Hepatocyte (in vitro differentiated cells): ENCODE measurements at regions not wholly inside any gene's neighbourhood (a gene's known extent, or its start where the extent isn't known, plus 50 kb on each side); places are given as distances from the start of the nearest gene placed in this dataset.
A peak's percentile ranks its signal among the peaks of the same experiment; 100 is the strongest.

Source experiments
- DNase-seq: peaks from one replicate; pipeline ENCODE4 v3.0.0-alpha.2; 2016; ENCODE audit warnings: low spot score
- H2AFZ ChIP-seq: fragments of 200-600 bp; sonication (generic); 2 replicates; pipeline ENCODE4 v1.6.0; 2016; ENCODE audit warnings: antibody characterized with exemption, mild to moderate bottlenecking
- H3K27ac ChIP-seq: fragments of 200-600 bp; sonication (generic); 2 replicates; pipeline ENCODE4 v1.5.1; 2016; ENCODE audit warnings: mild to moderate bottlenecking
- H3K27me3 ChIP-seq: fragments of 200-600 bp; sonication (generic); 2 replicates; pipeline ENCODE4 v1.6.1; 2016
- H3K36me3 ChIP-seq: fragments of 200-600 bp; sonication (generic); replicated peaks from 2 replicates; pipeline ENCODE4 v1.5.1; 2016; ENCODE audit warnings: low read depth; ENCODE audit not compliant: insufficient read depth
- H3K4me1 ChIP-seq: fragments of 200-600 bp; sonication (generic); 2 replicates; pipeline ENCODE4 v1.5.1; 2016; ENCODE audit warnings: mild to moderate bottlenecking, moderate library complexity; ENCODE audit not compliant: insufficient read depth
- H3K4me2 ChIP-seq: fragments of 200-600 bp; sonication (generic); 2 replicates; pipeline ENCODE4 v1.6.0; 2016
- H3K4me3 ChIP-seq: fragments of 200-600 bp; sonication (generic); 2 replicates; pipeline ENCODE4 v1.5.1; 2016; ENCODE audit warnings: mild to moderate bottlenecking
- H3K79me2 ChIP-seq: fragments of 200-600 bp; sonication (generic); 2 replicates; pipeline ENCODE4 v1.6.0; 2017; ENCODE audit warnings: mild to moderate bottlenecking
- H3K9me2 ChIP-seq: fragments of 200-600 bp; sonication (generic); replicated peaks from 2 replicates; pipeline ENCODE4 v1.6.0; 2017; ENCODE audit warnings: mild to moderate bottlenecking; ENCODE audit not compliant: insufficient read depth
- H3K9me3 ChIP-seq: fragments of 200-600 bp; sonication (generic); 2 replicates; pipeline ENCODE4 v1.5.1; 2016; ENCODE audit warnings: low read depth, mild to moderate bottlenecking
- H4K20me1 ChIP-seq: fragments of 200-600 bp; sonication (generic); 2 replicates; pipeline ENCODE4 v1.6.0; 2016; ENCODE audit warnings: mild to moderate bottlenecking; ENCODE audit not compliant: insufficient read depth, poor library complexity, severe bottlenecking
- CTCF ChIP-seq: fragments of 200-600 bp; sonication (generic); IDR thresholded peaks from 2 replicates; pipeline ENCODE4 v1.5.1; 2016; ENCODE audit warnings: antibody characterized with exemption, mild to moderate bottlenecking; ENCODE audit not compliant: poor library complexity
- EZH2 ChIP-seq: fragments of 200-600 bp; sonication (generic); IDR thresholded peaks from 2 replicates; pipeline ENCODE4 v1.6.1; 2016; ENCODE audit warnings: antibody characterized with exemption, mild to moderate bottlenecking, borderline replicate concordance
- EZH2phosphoT487 ChIP-seq: fragments of 200-600 bp; sonication (generic); IDR thresholded peaks from one replicate; pipeline ENCODE4 v1.6.1; 2018; ENCODE audit warnings: antibody characterized with exemption, mild to moderate bottlenecking, low read depth, moderate library complexity; ENCODE audit not compliant: unreplicated experiment, severe bottlenecking
- WGBS: methylation state at CpG from one replicate; pipeline ENCODE4 v1.1.6; 2016; ENCODE audit warnings: low lambda C conversion rate; ENCODE audit errors: missing lambda C conversion rate; 5-methylcytosine and 5-hydroxymethylcytosine counted together

- Histone ChIP-seq H3K4me1 (no peaks in the 10 kb centered on the region), H3K27me3 (no peaks in the 10 kb centered on the region), H3K79me2 (no peaks in the 10 kb centered on the region), H3K9me3 (no peaks in the 10 kb centered on the region), H3K27ac (no peak overlapping the region), H3K36me3 (no peaks in the 10 kb centered on the region), H3K4me3 (no peak overlapping the region), H3K4me2 (no peak overlapping the region), H4K20me1 (no peaks in the 10 kb centered on the region), H3K9me2 (no peaks in the 10 kb centered on the region), H2AFZ (no peak overlapping the region)
- DNase-seq: peak; percentile 50
- TF ChIP-seq EZH2: no peak
- TF ChIP-seq CTCF: no peak
- TF ChIP-seq EZH2phosphoT487: no peak
- WGBS: 70% methylated on average over 4 of the region's 4 CpGs
Measured at GRCh38 chr12:76183459-76184186, 99.1 kb upstream of the NAP1L1 start.

GRCh38 chr12:76180401-76181277 lies 96.2 kb upstream of the NAP1L1 start:
- Histone ChIP-seq H3K79me2 (no peaks in the 10 kb centered on the region), H3K4me1 (no peaks in the 10 kb centered on the region), H3K4me3 (no peak overlapping the region), H3K9me3 (no peaks in the 10 kb centered on the region), H3K9me2 (no peaks in the 10 kb centered on the region), H3K27ac (no peak overlapping the region), H3K4me2 (no peak overlapping the region), H3K36me3 (no peaks in the 10 kb centered on the region), H2AFZ (no peak overlapping the region), H4K20me1 (no peaks in the 10 kb centered on the region), H3K27me3 (no peaks in the 10 kb centered on the region)
- TF ChIP-seq CTCF (no peak), EZH2 (no peak), EZH2phosphoT487 (no peak)
- no peak for DNase-seq
- WGBS: 91% methylated on average over 4 of the region's 4 CpGs

GRCh38 chr12:76178452-76178851 lies 94.0 kb upstream of the NAP1L1 start:
- no peak overlapping the region for H3K4me3 ChIP-seq
- H3K4me2 ChIP-seq: no peak overlapping the region
- H2AFZ ChIP-seq: no peak overlapping the region
- DNase-seq: no peak
- WGBS: 88% methylated on average over 3 of the region's 3 CpGs
- no peaks in the 10 kb centered on the region for H3K9me2 ChIP-seq
- no peaks in the 10 kb centered on the region for H3K27me3 ChIP-seq
- no peaks in the 10 kb centered on the region for H3K4me1 ChIP-seq
- no peaks in the 10 kb centered on the region for H3K36me3 ChIP-seq
- no peak for TF ChIP-seq CTCF
- H3K27ac ChIP-seq: no peak overlapping the region
- no peaks in the 10 kb centered on the region for H3K9me3 ChIP-seq
- H3K79me2 ChIP-seq: no peaks in the 10 kb centered on the region
- H4K20me1 ChIP-seq: no peaks in the 10 kb centered on the region
